ENCODE measurements at regions not wholly inside any gene's neighbourhood (a gene's known extent, or its start where the extent isn't known, plus 50 kb on each side); places are given as distances from the start of the nearest gene placed in this dataset.
"Not testable (repeated sequence)": the region's sequence is repeated elsewhere in the genome, so short reads cannot be mapped to it uniquely, and the experiment has no call there.

- H3K4me3 ChIP-seq: no peak overlapping the region
- no peak overlapping the region for H3K27ac ChIP-seq
- TF ChIP-seq, protein P1, sequence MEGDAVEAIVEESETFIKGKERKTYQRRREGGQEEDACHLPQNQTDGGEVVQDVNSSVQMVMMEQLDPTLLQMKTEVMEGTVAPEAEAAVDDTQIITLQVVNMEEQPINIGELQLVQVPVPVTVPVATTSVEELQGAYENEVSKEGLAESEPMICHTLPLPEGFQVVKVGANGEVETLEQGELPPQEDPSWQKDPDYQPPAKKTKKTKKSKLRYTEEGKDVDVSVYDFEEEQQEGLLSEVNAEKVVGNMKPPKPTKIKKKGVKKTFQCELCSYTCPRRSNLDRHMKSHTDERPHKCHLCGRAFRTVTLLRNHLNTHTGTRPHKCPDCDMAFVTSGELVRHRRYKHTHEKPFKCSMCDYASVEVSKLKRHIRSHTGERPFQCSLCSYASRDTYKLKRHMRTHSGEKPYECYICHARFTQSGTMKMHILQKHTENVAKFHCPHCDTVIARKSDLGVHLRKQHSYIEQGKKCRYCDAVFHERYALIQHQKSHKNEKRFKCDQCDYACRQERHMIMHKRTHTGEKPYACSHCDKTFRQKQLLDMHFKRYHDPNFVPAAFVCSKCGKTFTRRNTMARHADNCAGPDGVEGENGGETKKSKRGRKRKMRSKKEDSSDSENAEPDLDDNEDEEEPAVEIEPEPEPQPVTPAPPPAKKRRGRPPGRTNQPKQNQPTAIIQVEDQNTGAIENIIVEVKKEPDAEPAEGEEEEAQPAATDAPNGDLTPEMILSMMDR (IDR thresholded peaks at IDR 0.05): no peak
- no peak for DNase-seq (ENCODE audit: low spot score)
Measured at GRCh38 chr11:25536289-25536688, 795.6 kb upstream of the ANO3 start.

DNA sequence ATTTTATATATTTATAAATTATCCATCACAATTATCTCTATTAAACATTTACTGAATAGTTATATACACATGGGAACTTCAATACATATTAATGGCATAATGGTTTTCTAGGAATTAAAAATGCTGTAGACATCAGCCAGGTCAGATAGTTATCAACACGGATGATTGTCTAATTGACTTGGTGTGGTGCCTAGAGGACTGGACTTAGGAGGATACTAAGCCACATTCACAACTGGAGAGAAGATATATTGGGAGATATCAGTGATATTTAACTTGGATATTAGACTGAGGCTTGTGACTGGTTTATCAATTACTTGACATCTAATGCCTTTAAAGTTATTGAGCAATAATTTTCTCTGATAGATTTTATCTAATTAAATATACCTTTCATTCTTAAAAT lies 794.5 kb upstream of the ANO3 start:
- DNase-seq (ENCODE audit: low spot score): no peak
- H3K4me3 ChIP-seq: no peak overlapping the region
- no peak overlapping the region for H3K27ac ChIP-seq
- TF ChIP-seq, protein P1 (IDR thresholded peaks at IDR 0.05): no peak

DNA sequence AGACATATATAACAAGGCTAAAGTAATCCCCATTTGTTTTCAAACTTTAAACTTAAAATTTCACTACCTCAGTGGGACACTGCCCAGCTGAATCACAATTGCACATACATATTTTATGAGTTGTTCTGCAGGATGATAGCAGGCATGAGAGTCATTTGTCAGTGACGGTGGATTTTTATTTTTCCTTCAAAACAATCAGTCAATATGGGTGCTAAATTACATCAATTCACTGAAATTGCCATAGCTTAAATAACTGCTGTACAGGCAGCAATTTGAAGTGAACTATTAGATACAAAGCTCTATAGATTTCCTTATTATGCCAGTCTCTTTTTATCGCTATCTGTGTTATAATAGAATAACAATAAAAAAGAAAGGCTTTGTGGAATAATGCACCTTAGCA lies 784.6 kb upstream of the ANO3 start:
- Histone ChIP-seq H3K27ac (no peak overlapping the region), H3K4me3 (no peak overlapping the region)
- TF ChIP-seq, protein P1 (IDR thresholded peaks at IDR 0.05): no peak
- DNase-seq (ENCODE audit: low spot score): no peak

DNA sequence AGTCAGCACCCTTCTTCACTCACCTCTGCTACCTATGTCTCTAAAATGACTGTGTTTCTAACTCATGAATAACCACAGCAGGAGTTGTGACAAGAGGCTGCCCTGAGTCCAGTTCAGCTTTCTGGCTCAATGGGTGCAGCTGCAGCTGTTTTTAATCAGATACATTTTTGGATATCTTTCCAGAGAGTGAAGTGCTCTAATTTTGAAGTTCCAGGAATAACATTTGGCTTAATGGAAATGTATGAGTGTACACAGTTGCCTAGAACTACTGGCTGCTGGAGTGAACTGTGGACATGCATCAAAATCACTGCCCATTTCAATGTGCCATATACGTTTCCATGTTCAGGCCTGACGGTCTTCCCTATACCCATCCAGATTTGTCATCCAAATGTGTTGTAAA lies 769.5 kb upstream of the ANO3 start:
- TF ChIP-seq, protein P1 (IDR thresholded peaks at IDR 0.05): no peak
- Histone ChIP-seq H3K27ac (no peak overlapping the region), H3K4me3 (no peak overlapping the region)
- DNase-seq (ENCODE audit: low spot score): no peak

DNA sequence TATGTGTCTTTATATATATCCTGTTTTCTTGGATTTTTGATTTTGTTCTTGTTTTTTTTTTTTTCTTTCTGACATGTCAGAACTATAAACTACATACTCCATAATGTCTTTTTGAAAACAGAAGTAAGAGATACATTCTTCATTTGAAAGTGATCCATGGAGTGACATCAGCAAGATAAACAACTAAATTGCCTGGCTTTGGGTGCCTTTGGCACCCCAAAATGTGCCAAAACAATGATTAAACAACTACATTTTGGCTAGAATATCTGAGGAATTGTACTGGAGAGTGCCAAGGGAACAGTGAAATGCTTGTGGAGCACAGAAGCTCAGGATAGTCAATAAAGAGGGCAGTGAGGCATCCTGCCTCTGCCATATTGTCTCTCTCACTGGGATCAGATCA lies 766.1 kb upstream of the ANO3 start:
- Histone ChIP-seq H3K27ac (no peak overlapping the region), H3K4me3 (no peak overlapping the region)
- DNase-seq (ENCODE audit: low spot score): no peak
- TF ChIP-seq, protein P1 (IDR thresholded peaks at IDR 0.05): no peak

DNA sequence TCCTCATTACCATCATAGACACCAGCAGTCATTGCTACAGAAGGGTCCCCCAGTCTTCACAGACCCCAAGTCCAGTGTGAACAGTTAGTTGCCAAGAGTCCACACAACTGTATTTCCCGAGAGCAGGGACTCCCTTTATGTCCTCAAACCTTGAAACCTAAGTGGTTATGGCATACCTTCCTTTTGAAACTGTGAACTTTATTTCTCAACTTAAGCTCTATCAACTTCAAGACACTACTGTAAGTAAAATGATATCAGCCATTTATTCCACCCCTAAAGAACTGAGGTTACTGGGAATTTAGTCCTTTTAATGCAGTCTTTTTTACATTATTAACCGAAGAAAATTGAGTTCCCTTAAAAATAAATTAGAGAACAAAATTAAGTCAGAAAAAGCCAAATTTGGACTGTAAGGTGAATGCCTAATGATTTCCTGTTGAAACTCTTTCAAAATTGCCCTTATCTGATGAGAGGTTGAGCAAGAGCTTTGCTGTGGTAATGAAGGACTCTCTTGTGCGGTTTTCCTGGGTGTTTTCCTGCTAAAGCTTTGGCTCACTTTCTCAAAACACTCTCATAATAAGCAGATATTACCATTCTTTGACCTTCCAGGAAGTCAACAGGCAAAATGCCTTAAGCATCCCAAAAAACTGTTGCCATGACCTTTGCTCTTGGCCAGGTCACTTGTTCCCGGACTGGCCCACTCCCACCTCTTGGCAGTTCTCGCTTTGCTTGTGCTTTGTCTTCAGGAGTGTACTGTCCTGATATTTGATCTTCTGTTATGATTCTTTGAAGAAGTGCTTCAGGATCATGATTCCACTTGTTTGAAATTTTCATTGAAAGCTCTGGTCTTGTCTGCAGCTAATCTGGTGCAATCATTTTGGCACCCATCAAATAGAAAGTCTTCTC lies 765.4 kb upstream of the ANO3 start:
- no peak for DNase-seq (ENCODE audit: low spot score)
- Histone ChIP-seq H3K4me3 (no peak overlapping the region), H3K27ac (no peak overlapping the region)
- TF ChIP-seq, protein P1 (IDR thresholded peaks at IDR 0.05): no peak

GRCh38 chr11:25576320-25576719 lies 755.6 kb upstream of the ANO3 start:
- H3K27ac ChIP-seq: no peak overlapping the region
- H3K4me3 ChIP-seq: no peak overlapping the region
- no peak for DNase-seq (ENCODE audit: low spot score)
- TF ChIP-seq, protein P1 (IDR thresholded peaks at IDR 0.05): no peak

DNA sequence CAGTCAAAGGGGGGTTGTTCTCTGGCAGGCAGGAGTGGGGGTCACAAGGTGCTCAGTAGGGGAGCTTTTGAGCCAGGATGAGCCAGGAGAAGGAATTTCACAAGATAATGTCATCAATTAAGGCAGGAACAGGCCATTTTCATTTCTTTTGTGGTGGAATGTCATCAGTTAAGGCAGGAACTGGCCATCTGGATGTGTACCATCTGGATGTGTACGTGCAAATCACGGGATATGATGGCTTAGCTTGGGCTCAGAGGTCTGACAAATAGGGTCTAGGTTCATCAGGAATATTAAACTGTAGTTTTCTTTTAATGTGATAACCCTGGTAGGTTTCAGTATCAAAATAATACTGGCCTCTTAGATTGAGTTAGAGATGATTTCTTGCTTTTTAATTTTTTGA lies 752.4 kb upstream of the ANO3 start:
- H3K4me3 ChIP-seq; DNase-seq (ENCODE audit: low spot score); H3K27ac ChIP-seq: not testable (repeated sequence)
